ENCODE measurements at regions not wholly inside any gene's neighbourhood (a gene's known extent, or its start where the extent isn't known, plus 50 kb on each side); places are given as distances from the start of the nearest gene placed in this dataset.

- DNase-seq, result no peak
These were observed 228.6 kb upstream of the ID2 start for GRCh38 chr2:8452979-8453903.

GRCh38 chr2:8453904-8454302 lies 228.0 kb upstream of the ID2 start:
- DNase-seq, result no peak

- no peak for DNase-seq
These were observed 227.1 kb upstream of the ID2 start for GRCh38 chr2:8454797-8455196.

- no peak for DNase-seq
These were observed 226.4 kb upstream of the ID2 start for GRCh38 chr2:8455236-8456150.

GRCh38 chr2:8456151-8457091 lies 225.4 kb upstream of the ID2 start:
- DNase-seq, result no peak

GRCh38 chr2:8457092-8457481 lies 224.8 kb upstream of the ID2 start:
- peak in 1 of 2 experiments; percentile 66 for DNase-seq

- peak in 1 of 2 experiments; percentile 60 for DNase-seq
These were observed 224.0 kb upstream of the ID2 start for GRCh38 chr2:8457699-8458502.

GRCh38 chr2:8458503-8459459 lies 223.1 kb upstream of the ID2 start:
- DNase-seq, result no peak

GRCh38 chr2:8459474-8459873 lies 222.4 kb upstream of the ID2 start:
- no peak for DNase-seq

GRCh38 chr2:8461341-8461740 lies 220.5 kb upstream of the ID2 start:
- no peak for DNase-seq

- DNase-seq, result no peak
These were observed 219.6 kb upstream of the ID2 start for GRCh38 chr2:8462280-8462679.

- DNase-seq, result no peak
These were observed 218.8 kb upstream of the ID2 start for GRCh38 chr2:8462899-8463648.

GRCh38 chr2:8465560-8465959 lies 216.3 kb upstream of the ID2 start:
- no peak for DNase-seq

- no peak for DNase-seq
These were observed 212.0 kb upstream of the ID2 start for GRCh38 chr2:8469709-8470493.

- DNase-seq, result no peak
These were observed 209.1 kb upstream of the ID2 start for GRCh38 chr2:8472545-8473323.

GRCh38 chr2:8475349-8476031 lies 206.4 kb upstream of the ID2 start:
- no peak for DNase-seq
